SK-N-SH (cell line): ENCODE measurements at regions not wholly inside any gene's neighbourhood (a gene's known extent, or its start where the extent isn't known, plus 50 kb on each side); places are given as distances from the start of the nearest gene placed in this dataset.

Source experiments
- CTCF ChIA-PET: fragments of 300-600, 350-600 bp; formaldehyde crosslinking; extraction: SDS; loops from one replicate; lab custom pipeline; 2021; lab: Yijun Ruan, JAX
- POLR2A ChIA-PET: fragments of 350-600 bp; sonication (Branson Sonifier 250); formaldehyde crosslinking; extraction: SDS; loops from one replicate; lab custom pipeline; 2020; ENCODE audit warnings: antibody characterized with exemption, inconsistent platforms; lab: Yijun Ruan, JAX
- DNase-seq: peaks from one replicate; pipeline ENCODE4 v3.0.0; 2012
- H2AFZ ChIP-seq: fragments of 200-600 bp; sonication (generic); 2 replicates; pipeline ENCODE4 v1.8.1; 2016; ENCODE audit warnings: antibody characterized with exemption, mild to moderate bottlenecking, low read depth
- H3F3A ChIP-seq: fragments of 200-600 bp; sonication (generic); replicated peaks from 2 replicates; pipeline ENCODE3; 2016; ENCODE audit warnings: antibody characterized with exemption, mild to moderate bottlenecking; ENCODE audit not compliant: insufficient read depth
- H3K27ac ChIP-seq, 2 experiments: fragments of 200-500 bp in 1 of 2; fragments of 200-600 bp in 1 of 2; sonication (Bioruptor generic) in 1 of 2; sonication (generic), shearing (Covaris generic) in 1 of 2; 2 replicates each; pipeline versions ENCODE4 v1.5.1 to v1.6.1; 2014 to 2016; ENCODE audit warnings: low read depth in 2 of 2, inconsistent platforms in 1 of 2, low read length in 1 of 2, mild to moderate bottlenecking in 1 of 2, mixed read lengths in 1 of 2
- H3K27me3 ChIP-seq: fragments of 200-600 bp; sonication (generic), shearing (Covaris generic); 2 replicates; pipeline ENCODE4 v1.6.1; 2016; ENCODE audit warnings: mixed run types; ENCODE audit not compliant: insufficient read depth
- H3K36me3 ChIP-seq, 2 experiments: fragments of 200-500 bp in 1 of 2; fragments of 200-600 bp in 1 of 2; sonication (Bioruptor generic) in 1 of 2; sonication (generic) in 1 of 2; replicated peaks in 1 of 2; 2 replicates each; pipeline versions ENCODE3 to v1.5.1; 2014 to 2016; ENCODE audit warnings: low read length in 1 of 2, mild to moderate bottlenecking in 1 of 2; ENCODE audit not compliant: insufficient read depth in 2 of 2, control insufficient read depth in 1 of 2
- H3K4me1 ChIP-seq, 2 experiments: fragments of 200-500 bp in 1 of 2; fragments of 200-600 bp in 1 of 2; sonication (Bioruptor generic) in 1 of 2; sonication (generic), shearing (Covaris generic) in 1 of 2; 2 replicates each; pipeline versions ENCODE4 v1.5.1 to v1.6.1; 2014 to 2016; ENCODE audit warnings: low read depth in 1 of 2, low read length in 1 of 2, mixed run types in 1 of 2; ENCODE audit not compliant: insufficient read depth in 2 of 2, control insufficient read depth in 1 of 2
- H3K4me2 ChIP-seq: fragments of 200-600 bp; sonication (generic), shearing (Covaris generic); 2 replicates; pipeline ENCODE4 v1.6.1; 2017; ENCODE audit warnings: mixed run types
- H3K4me3 ChIP-seq, 2 experiments: fragments of 200-500 bp in 1 of 2; fragments of 200-600 bp in 1 of 2; sonication (Bioruptor generic) in 1 of 2; sonication (generic), shearing (Covaris generic) in 1 of 2; 2 replicates each; pipeline versions ENCODE4 v1.5.1 to v1.8.1; 2014 to 2016; ENCODE audit warnings: low read depth in 2 of 2, inconsistent platforms in 1 of 2, low read length in 1 of 2, mild to moderate bottlenecking in 1 of 2, mixed read lengths in 1 of 2, moderate library complexity in 1 of 2
- H3K79me2 ChIP-seq: fragments of 200-600 bp; sonication (generic); 2 replicates; pipeline ENCODE4 v1.8.1; 2017; ENCODE audit warnings: mild to moderate bottlenecking; ENCODE audit not compliant: insufficient read depth
- H3K9ac ChIP-seq: fragments of 200-600 bp; sonication (generic); 2 replicates; pipeline ENCODE4 v1.6.1; 2017; ENCODE audit warnings: mixed run types
- H3K9me2 ChIP-seq: fragments of 200-600 bp; sonication (generic); 2 replicates; pipeline ENCODE4 v1.6.1; 2017; ENCODE audit warnings: mixed run types
- H3K9me3 ChIP-seq: fragments of 200-600 bp; sonication (generic); 2 replicates; pipeline ENCODE4 v1.6.1; 2017; ENCODE audit warnings: mixed run types, mild to moderate bottlenecking, moderate library complexity
- H4K20me1 ChIP-seq: fragments of 200-600 bp; sonication (generic); 2 replicates; pipeline ENCODE4 v1.6.1; 2017; ENCODE audit warnings: mild to moderate bottlenecking, mixed run types; ENCODE audit not compliant: insufficient read depth
- CHD2 ChIP-seq: fragments of 150-350 bp; IDR thresholded peaks from 2 replicates; pipeline ENCODE4 v1.6.1; 2018; ENCODE audit warnings: low read length; ENCODE audit not compliant: partially characterized antibody
- EP300 ChIP-seq, 2 experiments: IDR thresholded peaks; 2 replicates each; pipeline versions ENCODE4 v1.4.0 to v1.6.1; 2012; ENCODE audit warnings: borderline replicate concordance in 1 of 2, low read depth in 1 of 2, low read length in 1 of 2
- EZH2phosphoT487 ChIP-seq: fragments of 200-600 bp; sonication (generic); IDR thresholded peaks from 2 replicates; pipeline ENCODE4 v1.6.1; 2017; ENCODE audit warnings: low read depth, mixed run types, mild to moderate bottlenecking, antibody characterized with exemption, moderate library complexity, borderline replicate concordance
- FOXJ3 ChIP-seq: sonication (generic); formaldehyde crosslinking; IDR thresholded peaks from 2 replicates; pipeline ENCODE4 v1.5.1; 2020; ENCODE audit warnings: mild to moderate bottlenecking, missing genetic modification reagents
- IRF3 ChIP-seq: fragments of 150-350 bp; IDR thresholded peaks from 2 replicates; pipeline ENCODE4 v1.6.1; 2016; ENCODE audit warnings: mild to moderate bottlenecking, low read depth, low read length
- MAX ChIP-seq: IDR thresholded peaks from 2 replicates; pipeline ENCODE4 v1.4.0; 2012; ENCODE audit warnings: low read depth
- PBX3 ChIP-seq: IDR thresholded peaks from 2 replicates; pipeline ENCODE4; 2012
- RCOR1 ChIP-seq: fragments of 150-350 bp; IDR thresholded peaks from 2 replicates; pipeline ENCODE4 v1.6.1; 2017; ENCODE audit warnings: antibody characterized with exemption, low read length
- RXRA ChIP-seq: IDR thresholded peaks from 2 replicates; pipeline ENCODE4 v1.4.0; 2012; ENCODE audit warnings: low read depth, mild to moderate bottlenecking, borderline replicate concordance
- TEAD4 ChIP-seq: IDR thresholded peaks from 2 replicates; pipeline ENCODE4 v1.4.0; 2012; ENCODE audit warnings: mild to moderate bottlenecking, borderline replicate concordance; ENCODE audit not compliant: insufficient read depth
- WGBS: methylation state at CpG from one replicate; pipeline ENCODE4 v1.1.6; 2017; ENCODE audit warnings: low lambda C conversion rate; 5-methylcytosine and 5-hydroxymethylcytosine counted together

GRCh38 chr20:58039274-58040092, 189.0 kb downstream of the ANKRD60 start:
- peak; percentile 82 for DNase-seq
- H3K9me2 ChIP-seq, result no peaks in the 10 kb centered on the region
- CTCF ChIA-PET, result interaction anchor here (0.9 to 2.1 kb wide), 8 partner anchors 11 to 417 kb away, joined by 3 to 7 read pairs (median 3); no protein-coding TSS in a partner anchor
- no peaks in the 10 kb centered on the region for H4K20me1 ChIP-seq
- peaks cover 0 to 51% of the 10 kb centered on the region in 2 experiments; a peak in 1 of 4 replicates for H3K4me1 ChIP-seq
- no peaks in the 10 kb centered on the region for H3K27me3 ChIP-seq
- no peak overlapping the region for H3K4me2 ChIP-seq
- H3K9me3 ChIP-seq, result no peaks in the 10 kb centered on the region
- H3K36me3 ChIP-seq, result no peaks in the 10 kb centered on the region
- WGBS, result 78% methylated on average over 17 of the region's 26 CpGs
- POLR2A ChIA-PET, result interaction anchor here (0.8 to 1.4 kb wide), 3 partner anchors 53 to 330 kb away, joined by 3 to 6 read pairs (median 4); partner anchors contain the start of gene PMEPA1
- no peaks in the 10 kb centered on the region for H3F3A ChIP-seq
- H3K9ac ChIP-seq, result no peak overlapping the region
- H3K4me3 ChIP-seq, result no peak overlapping the region
- no peaks in the 10 kb centered on the region for H3K79me2 ChIP-seq
- no peak overlapping the region for H2AFZ ChIP-seq
- TF ChIP-seq TEAD4 (no peak), EP300 (IDR thresholded peaks at IDR 0.05; ENCODE audit: borderline replicate concordance in 1 of 2, low read depth in 1 of 2, low read length in 1 of 2) (peak in 1 of 2 experiments; percentile 89; a peak in 2 of 4 replicates), FOXJ3 (CRISPR knock-in tag) (peak; percentile 85), CHD2 (peak; percentile 42), MAX (no peak), RXRA (no peak), PBX3 (no peak), IRF3 (no peak)
- H3K27ac ChIP-seq, result peak overlapping the region in 1 of 2 experiments; percentile 99; a peak in 2 of 4 replicates

- no peak for DNase-seq
- H3K9me2 ChIP-seq, result no peaks in the 10 kb centered on the region
- TF ChIP-seq EZH2phosphoT487 (no peak), RCOR1 (no peak), FOXJ3 (CRISPR knock-in tag) (no peak)
- no peak overlapping the region for H2AFZ ChIP-seq
- no peak overlapping the region for H3K9ac ChIP-seq
- H3K79me2 ChIP-seq, result no peaks in the 10 kb centered on the region
- WGBS, result 63% methylated on average over 6 of the region's 9 CpGs
- no peaks in the 10 kb centered on the region for H4K20me1 ChIP-seq
- no peaks in the 10 kb centered on the region for H3K9me3 ChIP-seq
- no peaks in the 10 kb centered on the region for H3K27me3 ChIP-seq
- ChIA-PET CTCF (interaction anchor here (1.4 to 2.0 kb wide), 3 partner anchors 10 to 415 kb away, joined by 3 to 7 read pairs (median 5); no protein-coding TSS in a partner anchor), POLR2A (no interaction called here)
- H3K4me2 ChIP-seq, result no peak overlapping the region
- no peak overlapping the region for H3K4me3 ChIP-seq
- H3K36me3 ChIP-seq, result no peaks in the 10 kb centered on the region
- peak overlapping the region in 1 of 2 experiments; percentile 99; a peak in 2 of 4 replicates for H3K27ac ChIP-seq
- H3F3A ChIP-seq, result no peaks in the 10 kb centered on the region
- peaks cover 0 to 38% of the 10 kb centered on the region in 2 experiments; a peak in 1 of 4 replicates for H3K4me1 ChIP-seq
These were observed 190.3 kb downstream of the ANKRD60 start for GRCh38 chr20:58038123-58038654.
